Vagina (tissue), 2 donors: ENCODE measurements at regions not wholly inside any gene's neighbourhood (a gene's known extent, or its start where the extent isn't known, plus 50 kb on each side); places are given as distances from the start of the nearest gene placed in this dataset.

ENCODE experiments used
- POLR2AphosphoS5 ChIP-seq, 2 donors: sonication (generic); formaldehyde crosslinking; IDR thresholded peaks; one replicate each; pipeline ENCODE4 v1.9.0; 2017; ENCODE audit warnings: antibody characterized with exemption in 2 of 2, mild to moderate bottlenecking in 2 of 2, low read depth in 1 of 2; ENCODE audit not compliant: insufficient read depth in 1 of 2
- TF ChIP-seq, protein P1 (sequence below), 3 experiments: fragments of 450-650 bp in 2 of 3; fragments of 200-600 bp in 1 of 3; sonication (generic) in 1 of 3; IDR thresholded peaks; one replicate each; pipeline ENCODE4 v1.5.1; 2017 to 2019; ENCODE audit warnings: antibody characterized with exemption in 3 of 3, mild to moderate bottlenecking in 2 of 3, moderate library complexity in 2 of 3

GRCh38 chr3:73228959-73229358, 167.5 kb downstream of the EBLN2 start:
- TF ChIP-seq, protein P1, sequence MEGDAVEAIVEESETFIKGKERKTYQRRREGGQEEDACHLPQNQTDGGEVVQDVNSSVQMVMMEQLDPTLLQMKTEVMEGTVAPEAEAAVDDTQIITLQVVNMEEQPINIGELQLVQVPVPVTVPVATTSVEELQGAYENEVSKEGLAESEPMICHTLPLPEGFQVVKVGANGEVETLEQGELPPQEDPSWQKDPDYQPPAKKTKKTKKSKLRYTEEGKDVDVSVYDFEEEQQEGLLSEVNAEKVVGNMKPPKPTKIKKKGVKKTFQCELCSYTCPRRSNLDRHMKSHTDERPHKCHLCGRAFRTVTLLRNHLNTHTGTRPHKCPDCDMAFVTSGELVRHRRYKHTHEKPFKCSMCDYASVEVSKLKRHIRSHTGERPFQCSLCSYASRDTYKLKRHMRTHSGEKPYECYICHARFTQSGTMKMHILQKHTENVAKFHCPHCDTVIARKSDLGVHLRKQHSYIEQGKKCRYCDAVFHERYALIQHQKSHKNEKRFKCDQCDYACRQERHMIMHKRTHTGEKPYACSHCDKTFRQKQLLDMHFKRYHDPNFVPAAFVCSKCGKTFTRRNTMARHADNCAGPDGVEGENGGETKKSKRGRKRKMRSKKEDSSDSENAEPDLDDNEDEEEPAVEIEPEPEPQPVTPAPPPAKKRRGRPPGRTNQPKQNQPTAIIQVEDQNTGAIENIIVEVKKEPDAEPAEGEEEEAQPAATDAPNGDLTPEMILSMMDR (IDR thresholded peaks at IDR 0.05), result no peak
- TF ChIP-seq POLR2AphosphoS5 (IDR thresholded peaks at IDR 0.05; ENCODE audit: insufficient read depth in 1 of 2, low read depth in 1 of 2), result no peak
